ENCODE measurements at regions not wholly inside any gene's neighbourhood (a gene's known extent, or its start where the extent isn't known, plus 50 kb on each side); places are given as distances from the start of the nearest gene placed in this dataset.

DNA sequence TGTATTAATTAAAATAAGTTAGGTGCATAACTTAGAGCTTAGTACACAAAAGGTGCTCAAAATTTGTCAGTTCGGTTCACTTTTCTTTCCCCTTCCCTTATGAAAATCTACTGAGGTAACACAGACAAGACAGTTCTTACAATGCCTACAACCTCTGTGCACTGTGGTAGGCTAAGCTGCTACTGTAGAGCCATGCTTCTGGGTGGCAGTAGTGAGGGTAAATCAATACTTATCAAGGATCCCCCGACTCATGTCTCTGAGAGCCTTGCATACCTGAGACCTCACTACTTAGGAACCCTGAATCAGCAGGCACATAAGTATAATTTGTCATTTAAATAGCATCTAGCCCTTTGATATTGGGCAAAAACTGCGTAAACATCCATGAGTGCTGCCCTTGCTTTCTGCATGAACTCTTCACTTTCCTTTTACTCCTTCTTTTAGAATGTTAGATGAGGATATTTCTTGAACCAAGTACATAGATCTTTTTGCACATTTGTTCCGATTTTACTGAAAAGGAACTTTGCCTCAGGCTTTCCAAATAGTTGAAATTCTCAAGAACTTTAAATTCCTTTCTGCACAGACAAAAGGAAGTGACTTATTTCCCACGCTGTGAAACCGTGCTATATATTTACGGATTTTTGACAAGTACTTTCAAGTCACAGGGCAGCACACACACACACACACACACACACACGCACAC, 234.4 kb downstream of the TRIB2 start:
- no peak for TF ChIP-seq SAP30 (IDR thresholded peaks at IDR 0.05; ENCODE audit: insufficient read depth, insufficient replicate concordance, low read length)
- no peak for TF ChIP-seq SP4 (IDR thresholded peaks at IDR 0.05; ENCODE audit: low read length)
- no peak for TF ChIP-seq TBP (IDR thresholded peaks at IDR 0.05; ENCODE audit: low read depth, low read length)
- no peak for TF ChIP-seq KDM1A (IDR thresholded peaks at IDR 0.05; ENCODE audit: borderline replicate concordance, low read length)
- no peak for TF ChIP-seq SIRT6 (IDR thresholded peaks at IDR 0.05; ENCODE audit: low read length)
- no peak for TF ChIP-seq POLR2AphosphoS5 (IDR thresholded peaks at IDR 0.05; ENCODE audit: low read depth, low read length)
- no peak for TF ChIP-seq NRF1 (IDR thresholded peaks at IDR 0.05; ENCODE audit: low read depth, low read length)
- TF ChIP-seq, protein P1, sequence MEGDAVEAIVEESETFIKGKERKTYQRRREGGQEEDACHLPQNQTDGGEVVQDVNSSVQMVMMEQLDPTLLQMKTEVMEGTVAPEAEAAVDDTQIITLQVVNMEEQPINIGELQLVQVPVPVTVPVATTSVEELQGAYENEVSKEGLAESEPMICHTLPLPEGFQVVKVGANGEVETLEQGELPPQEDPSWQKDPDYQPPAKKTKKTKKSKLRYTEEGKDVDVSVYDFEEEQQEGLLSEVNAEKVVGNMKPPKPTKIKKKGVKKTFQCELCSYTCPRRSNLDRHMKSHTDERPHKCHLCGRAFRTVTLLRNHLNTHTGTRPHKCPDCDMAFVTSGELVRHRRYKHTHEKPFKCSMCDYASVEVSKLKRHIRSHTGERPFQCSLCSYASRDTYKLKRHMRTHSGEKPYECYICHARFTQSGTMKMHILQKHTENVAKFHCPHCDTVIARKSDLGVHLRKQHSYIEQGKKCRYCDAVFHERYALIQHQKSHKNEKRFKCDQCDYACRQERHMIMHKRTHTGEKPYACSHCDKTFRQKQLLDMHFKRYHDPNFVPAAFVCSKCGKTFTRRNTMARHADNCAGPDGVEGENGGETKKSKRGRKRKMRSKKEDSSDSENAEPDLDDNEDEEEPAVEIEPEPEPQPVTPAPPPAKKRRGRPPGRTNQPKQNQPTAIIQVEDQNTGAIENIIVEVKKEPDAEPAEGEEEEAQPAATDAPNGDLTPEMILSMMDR (IDR thresholded peaks at IDR 0.05; ENCODE audit: control extremely low read depth in 1 of 3, insufficient read depth in 1 of 3, low read depth in 1 of 3, low read length in 3 of 3) = no peak
- no peak overlapping the region for H2AFZ ChIP-seq (ENCODE audit: low read length)
- no peaks in the 10 kb centered on the region; the same call in 1 of the 2 replicates for H3K23me2 ChIP-seq (ENCODE audit: low read depth, low read length)
- H3K4me2 ChIP-seq (ENCODE audit: insufficient read depth in 1 of 2, low read depth in 2 of 2, low read length in 2 of 2) = no peak overlapping the region
- ChIA-PET CTCF (ENCODE audit: partially characterized antibody) (interaction anchor here (0.6 to 6.5 kb wide), 6 partner anchors 15 to 234 kb away, joined by 3 to 40 read pairs (median 3); no protein-coding TSS in a partner anchor), POLR2A (ENCODE audit: partially characterized antibody) (no interaction called here)
- H3K36me3 ChIP-seq (ENCODE audit: control insufficient read depth in 2 of 4, insufficient read depth in 4 of 4, low read length in 3 of 4) = no peaks in the 10 kb centered on the region
- H3K14ac ChIP-seq (ENCODE audit: insufficient read length) = no peak overlapping the region
- H3K4me3 ChIP-seq (ENCODE audit: extremely low read depth in 1 of 4, insufficient read depth in 2 of 4, low read depth in 3 of 4, low read length in 4 of 4) = no peak overlapping the region
- no peaks in the 10 kb centered on the region for H3K9me3 ChIP-seq (ENCODE audit: insufficient read depth in 2 of 2, low read depth in 1 of 2, low read length in 1 of 2)
- H3K23ac ChIP-seq (ENCODE audit: insufficient read length) = no peak overlapping the region
- no peak overlapping the region for H2BK20ac ChIP-seq (ENCODE audit: low read length)
- H2BK12ac ChIP-seq (ENCODE audit: low read depth, low read length) = no peak overlapping the region
- WGBS, 2 experiments (ENCODE audit: extremely low coverage in 1 of 2, insufficient coverage in 1 of 2, insufficient read length in 1 of 2, insufficient replicate concordance in 2 of 2, low coverage in 1 of 2, low lambda C conversion rate in 2 of 2, missing lambda C conversion rate in 1 of 2) = 82 to 86% methylated on average over 1 to 8 of the region's 8 CpGs
- H3K4ac ChIP-seq (replicated peaks; ENCODE audit: insufficient read length, low read depth, low read length) = no peak overlapping the region
- no peak overlapping the region for H2BK120ac ChIP-seq (replicated peaks; ENCODE audit: low read depth, low read length)
- H4K8ac ChIP-seq (ENCODE audit: extremely low read depth, insufficient read depth, low read length) = no peak overlapping the region
- H4K91ac ChIP-seq (replicated peaks; ENCODE audit: insufficient read length, low read length) = no peak overlapping the region
- no peak overlapping the region for H3K18ac ChIP-seq (ENCODE audit: extremely low read depth, low read length)
- no peaks in the 10 kb centered on the region for H3K4me1 ChIP-seq (replicated peaks in 1 of 4; ENCODE audit: control insufficient read depth in 3 of 4, insufficient read depth in 4 of 4, low read length in 3 of 4)
- H2BK15ac ChIP-seq (ENCODE audit: low read length) = no peak overlapping the region
- H3K56ac ChIP-seq (replicated peaks; ENCODE audit: insufficient read length, low read depth, low read length) = no peak overlapping the region
- H3K27ac ChIP-seq (ENCODE audit: low read depth, low read length) = no peak overlapping the region
- no peak overlapping the region for H2BK5ac ChIP-seq (ENCODE audit: low read depth, low read length)
- no peaks in the 10 kb centered on the region for H3K79me1 ChIP-seq (ENCODE audit: low read depth, low read length)
- FAIRE-seq (no peak), DNase-seq (ENCODE audit: low read depth in 1 of 2, low spot score in 2 of 2) (no peak)
- no peaks in the 10 kb centered on the region for H3K27me3 ChIP-seq (replicated peaks in 1 of 4; ENCODE audit: control insufficient read depth in 3 of 4, extremely low read depth in 1 of 4, insufficient read depth in 3 of 4, low read length in 3 of 4)
- H4K5ac ChIP-seq (ENCODE audit: insufficient read length, low read depth, low read length) = no peak overlapping the region
- H3K9ac ChIP-seq (replicated peaks in 1 of 4; ENCODE audit: extremely low read depth in 1 of 4, low read depth in 3 of 4, low read length in 3 of 4) = no peak overlapping the region
- H4K20me1 ChIP-seq (replicated peaks in 1 of 2; ENCODE audit: control insufficient read depth in 1 of 2, insufficient read depth in 2 of 2, low read length in 2 of 2) = no peaks in the 10 kb centered on the region
- no peak overlapping the region for H2AK5ac ChIP-seq (ENCODE audit: low read depth, low read length)
- H3K79me2 ChIP-seq (ENCODE audit: control insufficient read depth in 1 of 2, insufficient read depth in 2 of 2, low read length in 2 of 2) = no peaks in the 10 kb centered on the region

Measured in H1 (cell line).